ENCODE measurements at regions not wholly inside any gene's neighbourhood (a gene's known extent, or its start where the extent isn't known, plus 50 kb on each side); places are given as distances from the start of the nearest gene placed in this dataset.

DNA sequence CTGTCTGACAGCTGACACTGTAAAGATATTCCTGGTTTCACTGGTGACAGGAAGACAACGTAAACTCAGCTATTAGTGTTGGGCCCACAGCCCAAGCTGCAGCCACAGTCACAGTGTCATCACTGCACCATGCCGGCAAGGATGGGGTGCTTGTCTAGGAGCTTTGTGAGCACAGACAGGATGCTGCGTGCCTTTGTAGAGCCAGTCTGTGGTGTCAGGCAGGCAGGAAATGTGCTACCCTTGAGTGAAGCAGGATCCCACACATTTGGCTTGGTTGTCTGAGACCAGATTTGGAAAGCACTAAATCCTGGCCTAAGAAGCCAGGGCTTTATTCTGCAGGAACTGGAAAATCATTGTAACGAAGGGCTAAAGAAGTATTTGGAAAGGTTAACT lies 121.6 kb upstream of the ADAMTS16 start:
- H3K27ac Mint-ChIP-seq = no peak overlapping the region
- H3K4me3 Mint-ChIP-seq = no peak overlapping the region
- DNase-seq (no peak), ATAC-seq (no peak)
- H3K36me3 Mint-ChIP-seq (ENCODE audit: low read depth) = no peaks in the 10 kb centered on the region
- no peaks in the 10 kb centered on the region for H3K4me1 Mint-ChIP-seq
- no peaks in the 10 kb centered on the region for H3K9me3 Mint-ChIP-seq
- peaks cover 5% of the 10 kb centered on the region for H3K27me3 Mint-ChIP-seq

- ATAC-seq (no peak), DNase-seq (no peak)
- H3K4me3 Mint-ChIP-seq = no peak overlapping the region
- H3K9me3 Mint-ChIP-seq = peaks cover 10% of the 10 kb centered on the region
- H3K4me1 Mint-ChIP-seq = no peaks in the 10 kb centered on the region
- H3K27ac Mint-ChIP-seq = no peak overlapping the region
- no peaks in the 10 kb centered on the region for H3K36me3 Mint-ChIP-seq (ENCODE audit: low read depth)
- peaks cover 5% of the 10 kb centered on the region for H3K27me3 Mint-ChIP-seq
Observed at GRCh38 chr5:5021436-5021835, 118.7 kb upstream of the ADAMTS16 start.

GRCh38 chr5:5025098-5025773 lies 114.9 kb upstream of the ADAMTS16 start:
- H3K9me3 Mint-ChIP-seq = peaks cover 22% of the 10 kb centered on the region
- H3K27me3 Mint-ChIP-seq = no peaks in the 10 kb centered on the region
- no peak overlapping the region for H3K4me3 Mint-ChIP-seq
- no peak for ATAC-seq
- no peak overlapping the region for H3K27ac Mint-ChIP-seq
- no peaks in the 10 kb centered on the region for H3K36me3 Mint-ChIP-seq (ENCODE audit: low read depth)
- DNase-seq = no peak
- no peaks in the 10 kb centered on the region for H3K4me1 Mint-ChIP-seq

DNA sequence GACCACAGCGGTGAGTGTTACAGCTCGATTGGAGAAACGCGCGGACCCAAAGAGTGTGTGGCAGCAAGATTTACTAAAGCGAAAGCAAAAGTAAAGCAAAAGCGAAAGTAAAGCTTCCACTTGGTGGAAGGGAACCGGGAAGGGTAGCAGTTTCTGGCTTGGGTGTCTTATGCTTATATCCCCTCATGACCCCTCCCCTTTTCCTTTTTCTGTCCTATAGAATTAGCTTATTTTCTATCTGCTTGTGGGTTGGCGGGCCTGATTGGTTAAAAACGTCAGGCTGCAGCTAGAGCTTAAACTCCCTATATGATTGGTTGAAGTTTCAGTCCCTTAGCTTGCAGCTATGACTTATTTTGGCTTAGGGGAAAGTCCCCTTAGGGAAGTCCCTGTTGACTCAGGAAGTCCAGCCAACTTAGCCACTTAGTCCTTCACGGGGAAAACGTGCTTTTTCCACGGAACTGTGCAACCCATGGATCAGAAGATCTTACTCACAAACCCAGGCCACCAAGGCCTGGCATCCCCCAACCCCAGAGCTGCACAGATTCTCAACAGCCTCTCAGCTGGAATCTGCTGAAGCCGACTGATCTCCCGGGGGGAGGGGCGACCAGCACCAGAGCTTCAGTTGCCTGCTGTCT lies 114.2 kb upstream of the ADAMTS16 start:
- Mint-ChIP-seq H3K27ac (no peak overlapping the region), H3K4me1 (no peaks in the 10 kb centered on the region), H3K36me3 (ENCODE audit: low read depth) (no peaks in the 10 kb centered on the region), H3K27me3 (no peaks in the 10 kb centered on the region), H3K4me3 (no peak overlapping the region), H3K9me3 (peaks cover 29% of the 10 kb centered on the region)
- no peak for ATAC-seq
- no peak for DNase-seq

- Mint-ChIP-seq H3K36me3 (ENCODE audit: low read depth) (no peaks in the 10 kb centered on the region), H3K9me3 (peaks cover 29% of the 10 kb centered on the region)
Observed at GRCh38 chr5:5026409-5026785, 113.7 kb upstream of the ADAMTS16 start.

GRCh38 chr5:5031665-5032064 lies 108.5 kb upstream of the ADAMTS16 start:
- DNase-seq = no peak
- peaks cover 24% of the 10 kb centered on the region for H3K9me3 Mint-ChIP-seq
- no peak for ATAC-seq
- H3K27ac Mint-ChIP-seq = no peak overlapping the region
- no peak overlapping the region for H3K4me3 Mint-ChIP-seq
- H3K36me3 Mint-ChIP-seq (ENCODE audit: low read depth) = no peaks in the 10 kb centered on the region
- no peaks in the 10 kb centered on the region for H3K4me1 Mint-ChIP-seq
- no peaks in the 10 kb centered on the region for H3K27me3 Mint-ChIP-seq

More at GRCh38 chr5:5026409-5026785, 113.7 kb upstream of the ADAMTS16 start:
- ATAC-seq (no peak), DNase-seq (no peak)
- Mint-ChIP-seq H3K4me1 (no peaks in the 10 kb centered on the region), H3K27me3 (no peaks in the 10 kb centered on the region), H3K4me3 (no peak overlapping the region), H3K27ac (no peak overlapping the region)

DNA sequence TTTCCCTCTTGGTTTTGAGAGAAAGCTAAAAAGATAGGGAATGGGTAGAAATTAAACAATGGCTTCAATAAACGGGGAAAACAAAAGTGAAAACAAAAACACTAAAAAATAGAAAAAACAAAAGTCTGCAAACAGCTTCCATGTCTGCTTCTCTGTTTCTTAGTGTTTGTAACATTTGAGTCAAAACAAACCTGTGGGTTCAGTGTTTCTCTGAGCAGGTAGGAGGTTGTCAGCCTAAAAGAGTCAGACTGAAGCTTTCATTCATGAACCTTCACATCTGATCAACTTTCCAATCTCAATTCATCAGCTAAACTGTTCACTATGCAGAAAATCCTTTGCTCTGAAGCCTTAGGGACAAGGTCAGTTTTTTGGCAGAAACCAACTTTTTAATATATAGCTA lies 102.5 kb upstream of the ADAMTS16 start:
- no peak for ATAC-seq
- Mint-ChIP-seq H3K36me3 (ENCODE audit: low read depth) (no peaks in the 10 kb centered on the region), H3K27me3 (peaks cover 2% of the 10 kb centered on the region), H3K9me3 (no peaks in the 10 kb centered on the region), H3K4me3 (no peak overlapping the region), H3K27ac (no peak overlapping the region), H3K4me1 (no peaks in the 10 kb centered on the region)
- no peak for DNase-seq

DNA sequence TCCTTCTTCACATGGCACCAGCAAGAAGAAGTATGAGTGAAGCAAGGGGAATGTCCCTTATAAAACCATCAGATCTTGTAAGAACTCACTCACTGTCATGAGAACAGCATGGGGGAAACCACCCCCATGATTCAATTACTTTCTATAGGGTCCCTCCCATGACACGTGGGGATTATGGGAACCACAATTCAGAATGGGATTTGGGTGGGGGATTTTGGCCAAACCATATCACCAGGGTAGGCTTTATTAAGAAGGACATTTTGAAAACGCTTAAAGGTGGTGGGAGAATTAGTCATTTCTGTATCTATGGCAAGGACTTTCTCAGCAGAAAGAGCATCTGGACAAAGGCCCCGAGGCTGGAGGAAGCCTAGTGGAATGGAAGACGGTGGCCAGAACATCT lies 100.2 kb upstream of the ADAMTS16 start:
- DNase-seq (no peak), ATAC-seq (no peak)
- no peak overlapping the region for H3K27ac Mint-ChIP-seq
- H3K9me3 Mint-ChIP-seq = no peaks in the 10 kb centered on the region
- H3K27me3 Mint-ChIP-seq = peaks cover 2% of the 10 kb centered on the region
- no peak overlapping the region for H3K4me3 Mint-ChIP-seq
- H3K4me1 Mint-ChIP-seq = no peaks in the 10 kb centered on the region
- H3K36me3 Mint-ChIP-seq (ENCODE audit: low read depth) = no peaks in the 10 kb centered on the region

- H3K27me3 Mint-ChIP-seq = peaks cover 2% of the 10 kb centered on the region
- no peak for ATAC-seq
- H3K4me1 Mint-ChIP-seq = no peaks in the 10 kb centered on the region
- H3K36me3 Mint-ChIP-seq (ENCODE audit: low read depth) = no peaks in the 10 kb centered on the region
- no peak for DNase-seq
- no peak overlapping the region for H3K27ac Mint-ChIP-seq
- H3K4me3 Mint-ChIP-seq = no peak overlapping the region
- H3K9me3 Mint-ChIP-seq = no peaks in the 10 kb centered on the region
Observed at GRCh38 chr5:5040712-5041111, 99.4 kb upstream of the ADAMTS16 start.

GRCh38 chr5:5042806-5043205 lies 97.3 kb upstream of the ADAMTS16 start:
- H3K27me3 Mint-ChIP-seq = no peaks in the 10 kb centered on the region
- H3K9me3 Mint-ChIP-seq = no peaks in the 10 kb centered on the region
- H3K4me3 Mint-ChIP-seq = no peak overlapping the region
- H3K4me1 Mint-ChIP-seq = no peaks in the 10 kb centered on the region
- ATAC-seq (no peak), DNase-seq (no peak)
- H3K27ac Mint-ChIP-seq = no peak overlapping the region
- H3K36me3 Mint-ChIP-seq (ENCODE audit: low read depth) = no peaks in the 10 kb centered on the region

GRCh38 chr5:5043346-5043745 lies 96.8 kb upstream of the ADAMTS16 start:
- Mint-ChIP-seq H3K27me3 (no peaks in the 10 kb centered on the region), H3K27ac (no peak overlapping the region), H3K9me3 (no peaks in the 10 kb centered on the region), H3K4me1 (no peaks in the 10 kb centered on the region), H3K4me3 (no peak overlapping the region), H3K36me3 (ENCODE audit: low read depth) (no peaks in the 10 kb centered on the region)
- DNase-seq = no peak
- ATAC-seq = no peak

GRCh38 chr5:5044247-5044840 lies 95.8 kb upstream of the ADAMTS16 start:
- H3K9me3 Mint-ChIP-seq = no peaks in the 10 kb centered on the region
- H3K27ac Mint-ChIP-seq = no peak overlapping the region
- H3K4me3 Mint-ChIP-seq = no peak overlapping the region
- no peaks in the 10 kb centered on the region for H3K27me3 Mint-ChIP-seq
- DNase-seq (no peak), ATAC-seq (no peak)
- H3K36me3 Mint-ChIP-seq (ENCODE audit: low read depth) = no peaks in the 10 kb centered on the region
- no peaks in the 10 kb centered on the region for H3K4me1 Mint-ChIP-seq

GRCh38 chr5:5046680-5047502 lies 93.2 kb upstream of the ADAMTS16 start:
- Mint-ChIP-seq H3K27me3 (no peaks in the 10 kb centered on the region), H3K9me3 (no peaks in the 10 kb centered on the region), H3K4me3 (no peak overlapping the region), H3K36me3 (ENCODE audit: low read depth) (no peaks in the 10 kb centered on the region), H3K4me1 (no peaks in the 10 kb centered on the region), H3K27ac (no peak overlapping the region)
- ATAC-seq (no peak), DNase-seq (no peak)

DNA sequence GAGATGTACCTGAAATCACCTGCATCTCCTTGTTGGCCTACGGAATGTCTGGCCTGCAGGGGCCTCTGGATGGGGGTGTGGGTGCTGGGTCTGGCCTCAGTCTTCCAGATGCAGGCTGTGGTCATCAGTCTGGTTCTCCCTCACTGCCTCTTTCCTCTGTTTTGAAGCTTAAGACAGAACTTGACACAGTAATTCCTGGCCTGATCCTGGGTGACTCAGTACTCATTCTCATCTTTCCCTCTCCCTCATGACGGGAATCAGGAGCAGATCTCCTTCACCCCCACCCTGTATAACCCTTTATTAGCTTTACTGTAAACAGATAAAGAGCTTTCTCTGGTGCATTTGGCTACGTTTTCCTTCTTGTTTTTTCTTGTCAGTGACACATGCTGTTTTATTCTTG lies 89.3 kb upstream of the ADAMTS16 start:
- Mint-ChIP-seq H3K36me3 (ENCODE audit: low read depth) (no peaks in the 10 kb centered on the region), H3K27me3 (no peaks in the 10 kb centered on the region), H3K27ac (no peak overlapping the region), H3K9me3 (no peaks in the 10 kb centered on the region), H3K4me3 (no peak overlapping the region), H3K4me1 (no peaks in the 10 kb centered on the region)
- no peak for ATAC-seq
- DNase-seq = no peak

- no peak overlapping the region for H3K27ac Mint-ChIP-seq
- H3K4me1 Mint-ChIP-seq = no peaks in the 10 kb centered on the region
- H3K9me3 Mint-ChIP-seq = peaks cover 6% of the 10 kb centered on the region
- no peak overlapping the region for H3K4me3 Mint-ChIP-seq
- ATAC-seq = no peak
- DNase-seq = no peak
- no peaks in the 10 kb centered on the region for H3K36me3 Mint-ChIP-seq (ENCODE audit: low read depth)
- no peaks in the 10 kb centered on the region for H3K27me3 Mint-ChIP-seq
Observed at GRCh38 chr5:5055712-5056111, 84.4 kb upstream of the ADAMTS16 start.

All from activated naive CD8-positive, alpha-beta T cell treated with anti-CD3 and anti-CD28 coated beads, Interleukin-2, amount 50 U/mL, for 24 hours (primary cell).